Effector CD4-positive, alpha-beta T cell (primary cell): ENCODE measurements at regions not wholly inside any gene's neighbourhood (a gene's known extent, or its start where the extent isn't known, plus 50 kb on each side); places are given as distances from the start of the nearest gene placed in this dataset.

Source experiments
- DNase-seq: peaks from one replicate; pipeline ENCODE4 v3.0.0-alpha.2; 2020

- DNase-seq: no peak
These were observed 91.8 kb upstream of the RTL6 start for GRCh38 chr22:44589831-44590230.

GRCh38 chr22:44588348-44588747 is 90.3 kb upstream of the RTL6 start:
- DNase-seq: no peak

GRCh38 chr22:44587737-44588310 is 89.8 kb upstream of the RTL6 start:
- DNase-seq: no peak

- DNase-seq: no peak
These were observed 89.1 kb upstream of the RTL6 start for GRCh38 chr22:44586999-44587736.

- DNase-seq: no peak
These were observed 88.4 kb upstream of the RTL6 start for GRCh38 chr22:44586351-44586990.

- DNase-seq: no peak
These were observed 87.7 kb upstream of the RTL6 start for GRCh38 chr22:44585559-44586350.

GRCh38 chr22:44584256-44584902 is 86.3 kb upstream of the RTL6 start:
- DNase-seq: no peak

GRCh38 chr22:44583854-44584253 is 85.8 kb upstream of the RTL6 start:
- DNase-seq: no peak

GRCh38 chr22:44583061-44583760 is 85.2 kb upstream of the RTL6 start:
- DNase-seq: no peak

GRCh38 chr22:44582016-44582415 is 84.0 kb upstream of the RTL6 start:
- no peak for DNase-seq

GRCh38 chr22:44581096-44581435 is 83.0 kb upstream of the RTL6 start:
- DNase-seq: no peak

GRCh38 chr22:44580176-44581095 is 82.4 kb upstream of the RTL6 start:
- DNase-seq: no peak

- no peak for DNase-seq
These were observed 80.6 kb upstream of the RTL6 start for GRCh38 chr22:44578516-44579230.

GRCh38 chr22:44578110-44578457 is 80.1 kb upstream of the RTL6 start:
- no peak for DNase-seq

GRCh38 chr22:44577391-44578109 is 79.5 kb upstream of the RTL6 start:
- no peak for DNase-seq

- no peak for DNase-seq
These were observed 78.6 kb upstream of the RTL6 start for GRCh38 chr22:44576311-44577260.

- no peak for DNase-seq
These were observed 77.6 kb upstream of the RTL6 start for GRCh38 chr22:44575381-44576268.
